H54 (cell line): ENCODE measurements at regions not wholly inside any gene's neighbourhood (a gene's known extent, or its start where the extent isn't known, plus 50 kb on each side); places are given as distances from the start of the nearest gene placed in this dataset.

Experiments
- DNase-seq: peaks from one replicate; pipeline ENCODE4 v3.0.0; 2011; ENCODE audit warnings: low spot score, mixed read lengths; ENCODE audit not compliant: insufficient read length
- FAIRE-seq: peaks from 3 replicates; lab custom pipeline; 2011; peaks lifted over from hg19 to GRCh38; lab: Jason Lieb, UNC
- POLR2A ChIP-seq: IDR thresholded peaks from 2 replicates; pipeline ENCODE4 v1.6.1; 2011; ENCODE audit warnings: low read depth, mild to moderate bottlenecking, low read length

GRCh38 chr13:73421310-73421912 lies 362.6 kb downstream of the KLF5 start:
- FAIRE-seq (peak; percentile 27), DNase-seq (no peak)
- no peak for TF ChIP-seq POLR2A

GRCh38 chr13:73419186-73419585 lies 360.4 kb downstream of the KLF5 start:
- DNase-seq, result no peak
- no peak for TF ChIP-seq POLR2A
- no peak for FAIRE-seq

DNA sequence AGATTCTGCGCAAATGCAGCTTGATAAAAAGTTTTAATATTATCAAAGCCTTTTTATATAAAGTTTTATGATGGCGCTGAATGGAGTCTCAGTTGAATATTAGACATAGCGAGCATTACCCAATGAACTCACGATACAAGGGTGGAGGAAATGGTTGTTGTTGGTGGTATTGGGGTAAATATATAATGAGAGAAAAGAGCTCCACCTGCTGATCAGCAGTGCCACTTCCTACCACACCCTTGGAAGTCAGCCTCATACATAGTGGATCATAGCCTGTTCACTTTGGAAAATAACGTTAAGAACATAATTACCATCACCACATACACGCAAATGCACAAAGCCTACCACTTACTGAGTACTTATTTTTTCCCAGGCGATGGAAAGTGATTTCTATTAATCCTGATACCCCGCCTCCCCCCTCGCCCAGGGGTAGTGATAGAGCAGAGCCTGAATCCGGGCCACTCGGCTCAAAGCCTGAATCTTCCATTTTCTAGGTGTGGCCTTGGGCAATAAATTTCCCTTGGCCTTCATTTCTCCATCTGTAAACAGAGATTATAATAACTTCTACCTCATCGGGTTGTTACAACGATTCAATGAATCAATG lies 358.3 kb downstream of the KLF5 start:
- FAIRE-seq (no peak), DNase-seq (peak; percentile 14)
- no peak for TF ChIP-seq POLR2A

DNA sequence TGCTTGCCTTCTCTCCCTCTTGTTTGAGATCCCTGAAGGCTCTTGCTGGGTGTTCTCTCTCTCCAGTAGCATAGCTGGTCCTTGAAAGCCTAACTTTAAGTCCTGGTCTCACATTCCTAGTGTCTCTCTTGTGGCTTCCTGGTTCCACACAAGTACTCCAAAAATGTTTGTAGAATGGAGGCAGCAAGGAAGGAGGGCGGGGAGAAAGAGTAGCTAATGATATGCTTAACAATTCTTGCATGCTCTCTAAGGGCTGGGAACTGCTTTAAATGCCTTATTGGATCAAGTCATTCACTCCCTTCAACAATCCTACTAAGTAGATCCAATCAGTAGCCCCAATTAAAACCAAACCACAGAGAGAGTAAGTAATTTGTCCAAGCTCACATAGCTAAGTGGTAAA lies 357.3 kb downstream of the KLF5 start:
- DNase-seq, result no peak
- no peak for FAIRE-seq
- no peak for TF ChIP-seq POLR2A

- no peak for FAIRE-seq
- no peak for TF ChIP-seq POLR2A
- DNase-seq, result no peak
Measured at GRCh38 chr13:73413656-73414055, 354.9 kb downstream of the KLF5 start.

DNA sequence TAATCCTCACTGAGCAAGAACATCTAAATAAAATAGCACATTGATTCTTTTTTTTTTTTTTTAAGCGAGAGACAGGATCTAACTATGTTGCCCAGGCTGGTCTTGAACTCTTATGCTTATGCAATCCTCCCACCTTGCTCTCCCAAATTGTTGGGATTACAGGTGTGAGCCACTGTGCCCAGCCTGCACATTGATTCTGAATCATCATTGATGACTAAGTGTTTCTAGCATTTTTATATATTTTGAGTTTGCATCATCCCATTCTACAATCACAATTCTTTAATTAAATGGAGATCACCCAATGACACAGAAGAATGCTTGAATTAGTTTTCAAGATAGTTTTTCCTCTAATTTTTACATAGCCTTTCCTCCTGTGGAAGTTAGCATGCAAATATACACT lies 354.1 kb downstream of the KLF5 start:
- DNase-seq, result no peak
- FAIRE-seq, result no peak
- TF ChIP-seq POLR2A, result no peak

DNA sequence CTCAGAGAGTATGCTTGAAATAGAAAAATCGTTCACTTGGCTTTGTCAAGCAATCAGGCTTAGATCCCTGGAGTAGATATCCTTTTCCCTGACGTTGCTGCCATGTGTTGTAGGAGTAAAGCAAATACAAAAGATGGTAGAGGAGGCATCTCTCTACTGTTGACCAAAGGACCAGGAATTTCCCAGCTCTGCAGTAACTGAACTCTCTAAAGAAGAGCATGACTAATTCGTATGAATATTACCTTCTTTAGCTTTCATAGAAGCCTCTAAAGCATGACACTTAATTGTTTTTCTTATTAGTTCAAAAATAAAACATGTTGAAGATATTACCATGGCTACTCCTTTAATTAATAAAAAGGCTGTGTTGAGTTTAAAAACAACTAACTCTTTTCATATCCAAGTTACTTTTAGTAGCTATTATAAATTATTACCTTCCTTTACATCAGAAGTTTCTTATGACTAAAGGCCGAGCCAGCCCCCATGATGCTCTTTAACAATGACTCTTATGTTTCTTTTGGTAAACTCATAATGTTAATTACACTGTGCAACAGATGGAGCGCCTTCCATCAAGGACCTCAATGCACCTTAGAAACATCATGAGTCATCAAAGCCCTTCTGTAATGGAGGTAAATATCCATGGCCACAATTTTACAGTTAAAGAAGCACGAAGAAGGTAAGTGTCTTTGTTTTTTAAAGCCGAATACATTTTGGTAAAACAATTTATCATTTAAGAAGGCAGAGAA lies 352.4 kb downstream of the KLF5 start:
- FAIRE-seq, result no peak
- no peak for TF ChIP-seq POLR2A
- no peak for DNase-seq

- FAIRE-seq (no peak), DNase-seq (no peak)
- no peak for TF ChIP-seq POLR2A
Measured at GRCh38 chr13:73406454-73406853, 347.6 kb downstream of the KLF5 start.

- DNase-seq (no peak), FAIRE-seq (no peak)
- no peak for TF ChIP-seq POLR2A
Measured at GRCh38 chr13:73404581-73404980, 345.8 kb downstream of the KLF5 start.

DNA sequence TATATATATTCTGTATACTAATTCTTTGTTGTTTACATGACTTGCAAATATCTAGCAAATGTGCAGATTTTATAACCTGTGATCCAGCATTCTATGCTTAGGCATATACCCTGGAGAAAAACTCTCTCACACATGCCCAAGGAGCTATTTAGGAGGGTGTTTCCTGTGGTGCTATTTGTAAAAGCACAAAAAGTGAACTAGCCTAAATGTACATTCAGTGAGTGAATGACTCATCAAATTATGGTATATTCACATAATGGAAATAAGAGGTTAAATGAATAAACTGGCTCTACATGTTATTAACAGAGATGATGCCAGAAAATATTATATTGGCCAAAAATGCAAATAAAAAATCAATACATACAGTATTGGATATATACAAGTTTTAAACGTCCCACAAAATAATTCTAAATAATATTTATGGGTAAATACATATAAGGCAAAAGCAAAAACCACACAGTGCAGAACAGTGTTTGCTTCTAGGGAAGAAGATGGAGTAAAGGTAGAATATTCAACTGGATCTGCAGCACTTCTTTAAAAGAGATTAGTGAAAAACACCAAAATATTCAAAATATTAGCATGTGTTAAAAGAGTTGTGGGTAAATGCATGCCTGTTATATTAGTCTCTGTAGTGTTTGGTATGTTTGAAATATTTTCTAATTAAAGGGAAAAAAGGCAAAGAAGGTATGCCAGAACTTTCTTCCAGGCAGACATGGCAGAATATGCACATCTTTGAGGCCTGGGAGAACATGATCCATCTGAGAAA lies 344.7 kb downstream of the KLF5 start:
- no peak for DNase-seq
- TF ChIP-seq POLR2A, result no peak
- no peak for FAIRE-seq

- no peak for FAIRE-seq
- TF ChIP-seq POLR2A, result no peak
- DNase-seq, result no peak
Measured at GRCh38 chr13:73401769-73402168, 343.0 kb downstream of the KLF5 start.

DNA sequence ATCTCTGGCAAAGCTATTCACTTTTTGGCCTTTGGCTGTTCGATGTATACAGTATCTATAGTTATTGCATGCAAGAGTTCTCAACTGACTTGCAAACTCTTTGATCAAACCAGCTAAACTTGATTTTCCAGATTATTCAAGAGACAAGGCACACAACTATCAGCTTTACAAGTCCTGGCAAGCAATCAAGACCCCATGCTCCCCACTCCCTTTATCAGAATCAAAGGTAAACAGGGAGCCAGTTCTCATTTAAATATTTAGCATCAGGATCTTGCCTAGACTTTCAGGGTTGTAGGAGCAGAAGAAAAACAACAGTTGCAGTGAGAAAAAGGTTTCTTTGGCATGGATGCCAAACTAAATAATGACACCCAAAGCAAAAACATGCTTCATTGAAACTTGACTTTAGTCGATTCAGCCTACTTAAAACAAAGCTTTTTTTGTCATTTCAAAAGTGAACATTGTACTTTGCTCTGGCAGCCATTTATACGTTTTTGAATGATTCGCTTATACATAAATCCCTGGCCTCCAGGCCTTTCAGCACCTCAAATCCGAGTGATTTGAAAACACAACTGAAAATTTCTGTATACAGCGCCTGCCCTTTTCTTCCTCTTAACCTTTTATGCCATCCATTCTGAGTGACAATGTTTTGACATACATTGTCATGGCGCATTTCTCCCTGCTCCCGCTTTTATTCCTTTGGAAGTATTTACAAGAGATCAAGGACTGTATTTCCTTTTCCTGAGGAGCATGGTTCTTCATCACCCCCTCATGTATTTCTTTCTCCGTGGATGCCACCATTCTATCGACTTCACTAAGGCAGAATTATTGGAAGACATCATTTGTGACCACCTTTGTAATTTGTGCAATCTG lies 340.8 kb downstream of the KLF5 start:
- no peak for TF ChIP-seq POLR2A
- DNase-seq (no peak), FAIRE-seq (no peak)

- TF ChIP-seq POLR2A, result no peak
- FAIRE-seq (no peak), DNase-seq (no peak)
Measured at GRCh38 chr13:73397496-73398305, 338.9 kb downstream of the KLF5 start.
